Fibroblast of the aortic adventitia (primary cell): ENCODE measurements at regions not wholly inside any gene's neighbourhood (a gene's known extent, or its start where the extent isn't known, plus 50 kb on each side); places are given as distances from the start of the nearest gene placed in this dataset.

ENCODE experiments used
- DNase-seq: peaks from one replicate; pipeline ENCODE4 v3.0.0-alpha.2; 2010; ENCODE audit warnings: low read depth
- H3K4me3 ChIP-seq: 2 replicates; pipeline ENCODE4 v1.5.1; 2011; ENCODE audit warnings: low read depth, mild to moderate bottlenecking, control low read depth, low read length, moderate library complexity
- CTCF ChIP-seq: IDR thresholded peaks from 2 replicates; pipeline ENCODE4 v1.5.1; 2011; ENCODE audit warnings: mild to moderate bottlenecking, low read length, control low read depth, inconsistent platforms; ENCODE audit not compliant: insufficient read depth

- peak; percentile 97 for DNase-seq
- H3K4me3 ChIP-seq = no peak overlapping the region
- TF ChIP-seq CTCF = peak; percentile 25
These were observed 57.5 kb downstream of the RIN2 start for GRCh38 chr20:19815553-19815991.

- TF ChIP-seq CTCF = no peak
- DNase-seq = no peak
- no peak overlapping the region for H3K4me3 ChIP-seq
These were observed 58.3 kb downstream of the RIN2 start for GRCh38 chr20:19816386-19816785.

GRCh38 chr20:19817017-19817416 lies 59.0 kb downstream of the RIN2 start:
- DNase-seq = peak; percentile 95

DNA sequence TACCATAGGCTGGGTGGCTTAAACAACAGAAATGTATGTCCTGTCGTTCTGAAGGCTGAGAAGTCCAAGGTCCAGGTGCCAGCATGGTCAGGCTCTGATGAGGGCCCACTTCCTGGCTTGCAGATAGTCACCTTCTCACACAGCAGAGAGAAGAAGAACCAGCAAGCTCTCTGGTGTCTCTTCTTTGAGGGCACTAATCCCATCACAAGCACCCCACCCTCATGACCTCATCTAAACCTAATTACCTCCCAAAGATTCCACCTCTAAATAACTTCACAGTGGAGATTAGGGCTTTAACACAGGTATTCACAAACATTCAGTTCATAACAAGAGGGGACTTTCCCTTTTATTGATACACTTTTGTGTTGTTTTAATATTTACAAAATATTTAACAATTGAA lies 61.1 kb downstream of the RIN2 start:
- no peak overlapping the region for H3K4me3 ChIP-seq
- no peak for TF ChIP-seq CTCF
- no peak for DNase-seq

More at GRCh38 chr20:19817017-19817416, 59.0 kb downstream of the RIN2 start:
- H3K4me3 ChIP-seq = no peak overlapping the region
- no peak for TF ChIP-seq CTCF

- no peak for DNase-seq
- no peak overlapping the region for H3K4me3 ChIP-seq
- no peak for TF ChIP-seq CTCF
These were observed 62.6 kb downstream of the RIN2 start for GRCh38 chr20:19820555-19821211.

DNA sequence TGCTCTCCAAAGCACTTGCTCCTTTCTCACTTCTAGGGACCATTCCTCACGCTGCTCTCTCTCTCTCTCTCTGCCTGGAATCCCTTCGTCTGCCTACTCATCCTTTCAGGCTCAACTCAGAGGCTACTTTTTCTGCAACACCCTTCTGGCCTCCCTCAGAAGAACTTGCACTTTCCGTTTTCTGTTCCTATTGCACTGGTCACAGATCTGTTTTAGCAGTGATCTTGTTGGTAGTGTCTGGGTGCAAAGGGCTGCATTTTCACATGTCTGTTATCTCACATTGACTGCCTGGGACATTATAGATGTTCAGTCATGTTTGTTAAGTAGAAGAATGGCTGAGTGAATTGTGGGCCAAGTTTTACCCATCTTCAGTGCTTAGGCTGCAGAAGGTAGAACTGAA lies 63.5 kb downstream of the RIN2 start:
- no peak overlapping the region for H3K4me3 ChIP-seq
- TF ChIP-seq CTCF = no peak
- DNase-seq = no peak

GRCh38 chr20:19823216-19823615 lies 65.2 kb downstream of the RIN2 start:
- no peak for DNase-seq
- TF ChIP-seq CTCF = no peak
- no peak overlapping the region for H3K4me3 ChIP-seq
